Caco-2 (cell line): ENCODE measurements at regions not wholly inside any gene's neighbourhood (a gene's known extent, or its start where the extent isn't known, plus 50 kb on each side); places are given as distances from the start of the nearest gene placed in this dataset.

Experiments
- BruUV-seq: library from RNA; stranded (reverse); fragments of 400-500 nt; replicated peaks from 2 replicates; lab custom pipeline; 2021; lab: Mats Ljungman, UMichigan
- CTCF ChIA-PET: fragments of 300-600 bp; sonication (Branson Sonifier 250); formaldehyde crosslinking; loops from one replicate; lab custom pipeline; 2022; ENCODE audit warnings: antibody characterized with exemption; lab: Charles Lee
- POLR2A ChIA-PET: fragments of 300-600 bp; sonication (Branson Sonifier 250); formaldehyde crosslinking; loops from one replicate; lab custom pipeline; 2022; ENCODE audit warnings: antibody characterized with exemption; lab: Charles Lee
- DNase-seq, 2 experiments: peaks; one replicate each; pipeline versions ENCODE4 v3.0.0 to v3.0.0-alpha.2; 2020 to 2022
- H3K27me3 ChIP-seq: replicated peaks from 2 replicates; pipeline ENCODE4 v1.6.0; 2011; ENCODE audit warnings: low read length; ENCODE audit not compliant: control insufficient read depth, insufficient read depth
- H3K36me3 ChIP-seq: 2 replicates; pipeline ENCODE4 v1.5.1; 2011; ENCODE audit warnings: low read length; ENCODE audit not compliant: control insufficient read depth, insufficient read depth
- H3K4me1 ChIP-seq: fragments of 250-450 bp; sonication (Bioruptor Pico); 2 replicates; pipeline ENCODE4 v1.5.1; 2020; ENCODE audit warnings: mild to moderate bottlenecking
- H3K4me3 ChIP-seq: 2 replicates; pipeline ENCODE4 v1.5.1; 2011; ENCODE audit warnings: low read depth, mild to moderate bottlenecking, control low read depth, low read length
- H3K9me3 ChIP-seq: fragments of 250-450 bp; sonication (Bioruptor Pico); 2 replicates; pipeline ENCODE4 v1.5.1; 2020; ENCODE audit warnings: mild to moderate bottlenecking, moderate library complexity
- H3K27ac Mint-ChIP-seq: one replicate; pipeline ENCODE4 v1.8.0; 2022; ENCODE audit warnings: mixed read lengths; ENCODE audit not compliant: unreplicated experiment
- H3K27me3 Mint-ChIP-seq: one replicate; pipeline ENCODE4 v1.8.0; 2022; ENCODE audit warnings: mixed read lengths; ENCODE audit not compliant: insufficient read depth, unreplicated experiment
- H3K36me3 Mint-ChIP-seq: one replicate; pipeline ENCODE4 v1.8.0; 2022; ENCODE audit warnings: mild to moderate bottlenecking, mixed read lengths; ENCODE audit not compliant: insufficient read depth, unreplicated experiment
- H3K4me1 Mint-ChIP-seq: one replicate; pipeline ENCODE4 v1.8.0; 2022; ENCODE audit warnings: low read depth, mixed read lengths; ENCODE audit not compliant: unreplicated experiment
- H3K4me3 Mint-ChIP-seq: one replicate; pipeline ENCODE4 v1.8.0; 2022; ENCODE audit warnings: mild to moderate bottlenecking, moderate library complexity, mixed read lengths; ENCODE audit not compliant: unreplicated experiment
- H3K9me3 Mint-ChIP-seq: one replicate; pipeline ENCODE4 v1.8.0; 2022; ENCODE audit warnings: mixed read lengths; ENCODE audit not compliant: unreplicated experiment
- CTCF ChIP-seq, 2 experiments: fragments of 200-600 bp in 1 of 2; IDR thresholded peaks; 1 replicate in 1 of 2; 2 replicates in 1 of 2; pipeline versions ENCODE4 v1.5.1 to v1.8.0; 2011 to 2022; ENCODE audit warnings: antibody characterized with exemption in 1 of 2, control low read depth in 1 of 2, inconsistent platforms in 1 of 2, low read depth in 1 of 2, low read length in 1 of 2, mild to moderate bottlenecking in 1 of 2, moderate library complexity in 1 of 2; ENCODE audit not compliant: insufficient read depth in 1 of 2, severe bottlenecking in 1 of 2, unreplicated experiment in 1 of 2
- intact Hi-C: fragments of 100-400 bp; cut with micrococcal nuclease; formaldehyde crosslinking; loops from one replicate; pipeline ENCODE4 v1.10.0; 2022; ENCODE audit not compliant: unreplicated experiment

DNA sequence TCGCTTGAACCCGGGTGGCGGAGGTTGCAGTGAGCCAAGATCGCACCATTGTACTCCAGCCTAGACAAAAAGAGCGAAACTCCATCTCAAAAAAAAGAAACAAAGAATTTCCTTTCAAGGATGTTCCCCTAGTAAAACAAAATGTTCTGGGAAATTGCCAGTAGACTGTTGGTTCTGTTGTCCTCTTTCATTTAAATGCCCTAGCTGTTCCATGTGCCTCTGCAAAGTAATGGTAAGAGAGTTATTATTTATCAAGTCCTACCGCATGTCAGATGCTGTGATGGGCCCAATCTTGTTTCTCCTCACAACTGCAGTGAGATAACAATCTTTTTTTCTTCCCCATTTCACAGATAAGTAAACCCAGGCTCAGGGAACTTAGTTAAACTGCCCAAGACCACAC lies 254.3 kb upstream of the TPM1 start:
- Mint-ChIP-seq H3K4me3 (no peak overlapping the region), H3K9me3 (no peaks in the 10 kb centered on the region), H3K36me3 (peaks cover 64% of the 10 kb centered on the region), H3K27me3 (no peaks in the 10 kb centered on the region), H3K27ac (no peak overlapping the region), H3K4me1 (no peaks in the 10 kb centered on the region)
- Histone ChIP-seq H3K4me3 (no peak overlapping the region), H3K36me3 (no peaks in the 10 kb centered on the region; the same call in 1 of the 2 replicates), H3K27me3 (no peaks in the 10 kb centered on the region), H3K9me3 (no peaks in the 10 kb centered on the region), H3K4me1 (no peaks in the 10 kb centered on the region)
- POLR2A ChIA-PET: no interaction called here
- BruUV-seq: no TSS peak
- CTCF ChIA-PET: no interaction called here
- no peak for DNase-seq
- intact Hi-C loops: loop anchor here (5.0 kb wide), 1 partner anchor 44 kb away; no protein-coding TSS in a partner anchor
- no peak for TF ChIP-seq CTCF (IDR thresholded peaks at IDR 0.05; ENCODE audit: insufficient read depth in 1 of 2, low read depth in 1 of 2, low read length in 1 of 2, severe bottlenecking in 1 of 2, unreplicated experiment in 1 of 2)

DNA sequence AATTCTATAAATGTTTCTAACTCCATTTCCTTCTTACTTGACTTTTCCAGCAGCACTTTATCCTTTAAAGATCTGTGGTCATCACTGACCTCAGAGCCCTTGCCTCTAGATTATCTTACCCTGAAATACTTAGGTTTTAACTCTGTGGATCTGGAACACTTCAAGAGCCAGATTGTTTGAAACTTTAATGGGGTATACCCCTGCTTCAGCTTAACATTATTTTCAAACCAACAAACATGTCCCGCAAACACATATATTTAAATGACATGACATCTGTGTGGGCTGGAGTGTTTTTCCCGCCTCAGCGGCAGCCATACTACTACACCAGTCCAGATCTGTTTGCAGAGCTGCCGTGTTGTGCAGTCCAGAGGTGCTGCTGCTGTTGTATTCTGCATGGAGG lies 252.0 kb upstream of the TPM1 start:
- Histone ChIP-seq H3K4me3 (no peak overlapping the region), H3K27me3 (no peaks in the 10 kb centered on the region), H3K36me3 (no peaks in the 10 kb centered on the region; the same call in 1 of the 2 replicates), H3K9me3 (no peaks in the 10 kb centered on the region), H3K4me1 (no peaks in the 10 kb centered on the region)
- intact Hi-C loops: no loop called here
- no peak for TF ChIP-seq CTCF (IDR thresholded peaks at IDR 0.05; ENCODE audit: insufficient read depth in 1 of 2, low read depth in 1 of 2, low read length in 1 of 2, severe bottlenecking in 1 of 2, unreplicated experiment in 1 of 2)
- DNase-seq: no peak
- ChIA-PET CTCF (no interaction called here), POLR2A (no interaction called here)
- Mint-ChIP-seq H3K27me3 (no peaks in the 10 kb centered on the region), H3K4me3 (no peak overlapping the region), H3K9me3 (no peaks in the 10 kb centered on the region), H3K36me3 (peaks cover 54% of the 10 kb centered on the region), H3K27ac (no peak overlapping the region), H3K4me1 (no peaks in the 10 kb centered on the region)
- no TSS peak for BruUV-seq

DNA sequence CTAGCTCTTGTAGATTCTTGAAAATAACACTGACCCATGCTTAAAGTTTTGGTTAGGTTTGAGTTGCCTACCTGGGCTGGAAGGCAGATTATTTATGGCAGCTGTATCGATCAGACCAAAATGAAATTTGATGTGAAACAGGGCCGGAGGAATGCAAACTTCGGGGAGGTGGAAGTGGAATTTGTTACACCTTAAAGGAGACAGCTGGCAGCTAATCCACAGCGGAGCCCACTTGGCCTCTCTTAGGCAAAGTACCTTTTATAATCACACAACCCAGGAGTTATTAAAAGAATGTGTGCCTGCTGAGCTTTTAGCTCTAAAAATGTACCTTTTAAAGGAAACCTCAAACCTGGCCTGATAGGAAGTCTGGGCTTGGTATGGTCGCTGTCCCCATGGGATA lies 250.9 kb upstream of the TPM1 start:
- Mint-ChIP-seq H3K4me1 (no peaks in the 10 kb centered on the region), H3K27me3 (no peaks in the 10 kb centered on the region), H3K9me3 (no peaks in the 10 kb centered on the region), H3K27ac (no peak overlapping the region), H3K36me3 (peaks cover 62% of the 10 kb centered on the region), H3K4me3 (no peak overlapping the region)
- Histone ChIP-seq H3K4me3 (no peak overlapping the region), H3K4me1 (no peaks in the 10 kb centered on the region), H3K27me3 (no peaks in the 10 kb centered on the region), H3K9me3 (no peaks in the 10 kb centered on the region), H3K36me3 (no peaks in the 10 kb centered on the region; the same call in 1 of the 2 replicates)
- no peak for TF ChIP-seq CTCF (IDR thresholded peaks at IDR 0.05; ENCODE audit: insufficient read depth in 1 of 2, low read depth in 1 of 2, low read length in 1 of 2, severe bottlenecking in 1 of 2, unreplicated experiment in 1 of 2)
- no peak for DNase-seq
- intact Hi-C loops: no loop called here
- BruUV-seq: no TSS peak
- POLR2A ChIA-PET: no interaction called here
- CTCF ChIA-PET: interaction anchor here (1.0 kb wide), 1 partner anchor 257 kb away, joined by 3 read pairs; no protein-coding TSS in a partner anchor
